Right lobe of liver (tissue), 4 donors: ENCODE measurements at regions not wholly inside any gene's neighbourhood (a gene's known extent, or its start where the extent isn't known, plus 50 kb on each side); places are given as distances from the start of the nearest gene placed in this dataset.

Source experiments
- POLR2A ChIP-seq: fragments of 450-650 bp; IDR thresholded peaks from one replicate; pipeline ENCODE4 v1.6.1; 2017; ENCODE audit warnings: antibody characterized with exemption, mild to moderate bottlenecking
- TF ChIP-seq, protein P1 (sequence below), 4 donors: fragments of 200-600 bp in 3 of 4; fragments of 450-650 bp in 1 of 4; IDR thresholded peaks; one replicate each; pipeline versions ENCODE4 v1.5.1 to v1.8.0; 2016 to 2022; ENCODE audit warnings: antibody characterized with exemption in 4 of 4, mild to moderate bottlenecking in 2 of 4
- donor health status: DM: no; HTN: no; CAD: no.
- donor health status: DM: no; HTN: no; CAD: no.
- donor health status: DM: no; HTN: yes; CAD: no.

DNA sequence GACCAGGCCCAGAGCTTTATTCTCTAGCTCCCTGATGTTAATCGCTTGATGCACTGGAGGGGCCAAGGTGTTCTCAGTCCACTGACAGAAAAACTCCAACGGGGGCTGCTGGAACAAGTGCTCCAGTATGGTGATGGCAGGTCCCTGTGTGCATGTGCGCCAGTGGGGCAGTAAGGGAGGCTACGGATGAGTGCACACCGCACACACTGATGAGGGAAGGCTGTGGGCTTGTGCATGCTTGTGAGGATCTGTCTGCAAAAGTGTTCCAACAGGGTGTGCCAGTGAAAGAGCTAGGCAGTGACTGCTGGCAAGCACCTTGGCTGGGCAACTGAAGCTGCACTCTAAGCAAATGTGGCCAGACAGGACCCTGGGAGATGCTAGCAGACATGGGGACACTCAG is 229.7 kb upstream of the FOXG1 start:
- TF ChIP-seq, protein P1, sequence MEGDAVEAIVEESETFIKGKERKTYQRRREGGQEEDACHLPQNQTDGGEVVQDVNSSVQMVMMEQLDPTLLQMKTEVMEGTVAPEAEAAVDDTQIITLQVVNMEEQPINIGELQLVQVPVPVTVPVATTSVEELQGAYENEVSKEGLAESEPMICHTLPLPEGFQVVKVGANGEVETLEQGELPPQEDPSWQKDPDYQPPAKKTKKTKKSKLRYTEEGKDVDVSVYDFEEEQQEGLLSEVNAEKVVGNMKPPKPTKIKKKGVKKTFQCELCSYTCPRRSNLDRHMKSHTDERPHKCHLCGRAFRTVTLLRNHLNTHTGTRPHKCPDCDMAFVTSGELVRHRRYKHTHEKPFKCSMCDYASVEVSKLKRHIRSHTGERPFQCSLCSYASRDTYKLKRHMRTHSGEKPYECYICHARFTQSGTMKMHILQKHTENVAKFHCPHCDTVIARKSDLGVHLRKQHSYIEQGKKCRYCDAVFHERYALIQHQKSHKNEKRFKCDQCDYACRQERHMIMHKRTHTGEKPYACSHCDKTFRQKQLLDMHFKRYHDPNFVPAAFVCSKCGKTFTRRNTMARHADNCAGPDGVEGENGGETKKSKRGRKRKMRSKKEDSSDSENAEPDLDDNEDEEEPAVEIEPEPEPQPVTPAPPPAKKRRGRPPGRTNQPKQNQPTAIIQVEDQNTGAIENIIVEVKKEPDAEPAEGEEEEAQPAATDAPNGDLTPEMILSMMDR (IDR thresholded peaks at IDR 0.05) = no peak
- no peak for TF ChIP-seq POLR2A
